Esophagus squamous epithelium (tissue), 5 donors: ENCODE measurements at regions not wholly inside any gene's neighbourhood (a gene's known extent, or its start where the extent isn't known, plus 50 kb on each side); places are given as distances from the start of the nearest gene placed in this dataset.

Experiments used
- DNase-seq: peaks from one replicate; lab custom pipeline; 2025; lab: John Stamatoyannopoulos, UW
- H3K27ac ChIP-seq, 4 donors: fragments of 200-600 bp; sonication (generic); one replicate each; pipeline ENCODE4 v1.5.1; 2016 to 2019; ENCODE audit warnings: mild to moderate bottlenecking in 1 of 4
- H3K27me3 ChIP-seq, 4 donors: fragments of 200-600 bp; sonication (generic); 1 replicate in 3 of 4; 2 replicates in 1 of 4; pipeline versions ENCODE4 v1.5.1 to v1.6.0; 2017 to 2021; ENCODE audit warnings: antibody characterized with exemption in 1 of 4
- H3K36me3 ChIP-seq, 3 donors: fragments of 200-600 bp; sonication (generic); one replicate each; pipeline ENCODE4 v1.5.1; 2016 to 2019
- H3K4me1 ChIP-seq, 3 donors: fragments of 200-600 bp; sonication (generic); one replicate each; pipeline ENCODE4 v1.5.1; 2017 to 2019
- H3K4me3 ChIP-seq, 4 donors: fragments of 200-600 bp; sonication (generic); 1 replicate in 3 of 4; 2 replicates in 1 of 4; pipeline ENCODE4 v1.5.1; 2016 to 2019; ENCODE audit warnings: mild to moderate bottlenecking in 2 of 4, moderate library complexity in 1 of 4
- H3K9me3 ChIP-seq, 3 donors: fragments of 200-600 bp; sonication (generic); one replicate each; pipeline ENCODE4 v1.5.1; 2016 to 2019
- CTCF ChIP-seq, 6 experiments: fragments of 450-650 bp in 4 of 6; fragments of 200-600 bp in 2 of 6; sonication (generic) in 2 of 6; IDR thresholded peaks; one replicate each; pipeline ENCODE4 v1.5.1; 2016 to 2019; ENCODE audit warnings: antibody characterized with exemption in 6 of 6, mild to moderate bottlenecking in 4 of 6, moderate library complexity in 4 of 6
- POLR2A ChIP-seq, 4 donors: fragments of 450-650 bp; IDR thresholded peaks; one replicate each; pipeline ENCODE4 v1.6.1; 2017; ENCODE audit warnings: antibody characterized with exemption in 4 of 4, mild to moderate bottlenecking in 4 of 4, moderate library complexity in 3 of 4
- WGBS, 2 donors: methylation state at CpG; one replicate each; pipeline ENCODE4 v1.1.5; 2018; 5-methylcytosine and 5-hydroxymethylcytosine counted together
- intact Hi-C: fragments of 100-400 bp; cut with DNase I; formaldehyde crosslinking; loops from one replicate; pipeline ENCODE4 v1.15.0; 2022
- donor health status: DM: yes; HTN: yes; CAD: no.

- Histone ChIP-seq H3K27me3 (no peaks in the 10 kb centered on the region), H3K9me3 (no peaks in the 10 kb centered on the region), H3K36me3 (no peaks in the 10 kb centered on the region), H3K27ac (no peak overlapping the region), H3K4me3 (no peak overlapping the region), H3K4me1 (no peaks in the 10 kb centered on the region)
- DNase-seq: no peak
- intact Hi-C loops: no loop called here
- TF ChIP-seq CTCF (IDR thresholded peaks at IDR 0.05) (no peak), POLR2A (IDR thresholded peaks at IDR 0.05) (no peak)
- 77 to 81% methylated on average over 3 of the region's 3 CpGs for WGBS, 2 donors
Observed at GRCh38 chr2:104004821-104005220, 849.1 kb upstream of the POU3F3 start.

- Histone ChIP-seq H3K4me3 (no peak overlapping the region), H3K4me1 (no peaks in the 10 kb centered on the region), H3K27me3 (no peaks in the 10 kb centered on the region), H3K36me3 (no peaks in the 10 kb centered on the region), H3K9me3 (peaks cover 0 to 3% (median 0%) of the 10 kb centered on the region in 3 donors), H3K27ac (no peak overlapping the region)
- intact Hi-C loops: no loop called here
- no peak for DNase-seq
- 66 to 75% methylated on average over 3 of the region's 3 CpGs for WGBS, 2 donors
- TF ChIP-seq CTCF (IDR thresholded peaks at IDR 0.05) (no peak), POLR2A (IDR thresholded peaks at IDR 0.05) (no peak)
Observed at GRCh38 chr2:104016801-104017200, 837.1 kb upstream of the POU3F3 start.

- TF ChIP-seq POLR2A (IDR thresholded peaks at IDR 0.05) (no peak), CTCF (IDR thresholded peaks at IDR 0.05) (no peak)
- no peak overlapping the region for H3K27ac ChIP-seq
- no peak overlapping the region for H3K4me3 ChIP-seq
- H3K36me3 ChIP-seq: no peaks in the 10 kb centered on the region
- intact Hi-C loops: no loop called here
- H3K27me3 ChIP-seq: no peaks in the 10 kb centered on the region
- no peak for DNase-seq
- WGBS, 2 donors: 85 to 94% methylated on average over 2 of the region's 2 CpGs
- peaks cover 0 to 3% (median 0%) of the 10 kb centered on the region in 3 donors for H3K9me3 ChIP-seq
- H3K4me1 ChIP-seq: no peaks in the 10 kb centered on the region
Observed at GRCh38 chr2:104023306-104023705, 830.6 kb upstream of the POU3F3 start.

- intact Hi-C loops: no loop called here
- Histone ChIP-seq H3K36me3 (no peaks in the 10 kb centered on the region), H3K27me3 (no peaks in the 10 kb centered on the region), H3K4me3 (no peak overlapping the region), H3K4me1 (no peaks in the 10 kb centered on the region), H3K27ac (no peak overlapping the region), H3K9me3 (peaks cover 0 to 3% (median 0%) of the 10 kb centered on the region in 3 donors)
- DNase-seq: no peak
- TF ChIP-seq POLR2A (IDR thresholded peaks at IDR 0.05): no peak
- no peak for TF ChIP-seq CTCF (IDR thresholded peaks at IDR 0.05)
- WGBS, 2 donors: 46 to 48% methylated on average over 7 of the region's 8 CpGs
Observed at GRCh38 chr2:104023765-104024164, 830.1 kb upstream of the POU3F3 start.

- no peaks in the 10 kb centered on the region for H3K36me3 ChIP-seq
- H3K4me3 ChIP-seq: no peak overlapping the region
- WGBS, 2 donors: 21 to 33% methylated on average over 1 of the region's 1 CpG
- intact Hi-C loops: no loop called here
- no peaks in the 10 kb centered on the region for H3K27me3 ChIP-seq
- no peak overlapping the region for H3K27ac ChIP-seq
- no peak for DNase-seq
- H3K4me1 ChIP-seq: no peaks in the 10 kb centered on the region
- TF ChIP-seq CTCF (IDR thresholded peaks at IDR 0.05) (no peak), POLR2A (IDR thresholded peaks at IDR 0.05) (no peak)
- peaks cover 0 to 3% (median 0%) of the 10 kb centered on the region in 3 donors for H3K9me3 ChIP-seq
Observed at GRCh38 chr2:104025295-104025694, 828.6 kb upstream of the POU3F3 start.
